ENCODE measurements at regions not wholly inside any gene's neighbourhood (a gene's known extent, or its start where the extent isn't known, plus 50 kb on each side); places are given as distances from the start of the nearest gene placed in this dataset.

DNA sequence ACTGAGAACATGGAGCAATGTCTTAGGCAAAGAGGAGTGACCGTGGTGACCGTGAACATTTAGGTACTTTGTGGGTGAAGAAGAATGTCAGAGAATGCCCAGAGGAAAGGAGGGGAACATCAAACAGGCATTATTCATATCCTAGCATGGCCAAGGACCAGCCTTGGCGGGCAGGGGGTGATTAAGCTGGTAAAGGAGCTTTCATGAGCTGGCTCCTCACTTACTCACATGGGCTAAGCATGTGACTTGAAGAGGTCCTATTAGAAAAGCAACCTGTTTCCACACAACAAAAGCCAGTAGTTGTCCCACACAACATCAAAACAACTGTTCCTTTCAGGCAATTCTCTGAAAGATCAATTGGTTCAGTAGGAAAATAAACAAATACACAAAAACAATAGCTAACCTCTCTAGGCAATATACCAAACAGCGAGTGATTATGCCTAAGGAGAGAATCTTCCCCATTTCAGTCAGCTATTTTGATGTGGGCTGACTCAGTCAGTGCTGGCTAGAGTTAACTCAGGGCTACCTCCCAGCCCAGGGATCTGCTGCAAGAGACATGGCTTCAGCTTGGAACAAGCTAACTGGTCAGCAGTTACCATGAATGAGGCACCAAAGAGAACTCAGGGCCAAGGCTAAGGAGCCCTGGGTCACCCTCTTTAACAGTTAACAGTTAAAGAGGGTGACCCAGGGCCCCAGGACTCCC is 283.5 kb downstream of the ARHGAP12 start:
- no peak for DNase-seq (ENCODE audit: low spot score)

DNA sequence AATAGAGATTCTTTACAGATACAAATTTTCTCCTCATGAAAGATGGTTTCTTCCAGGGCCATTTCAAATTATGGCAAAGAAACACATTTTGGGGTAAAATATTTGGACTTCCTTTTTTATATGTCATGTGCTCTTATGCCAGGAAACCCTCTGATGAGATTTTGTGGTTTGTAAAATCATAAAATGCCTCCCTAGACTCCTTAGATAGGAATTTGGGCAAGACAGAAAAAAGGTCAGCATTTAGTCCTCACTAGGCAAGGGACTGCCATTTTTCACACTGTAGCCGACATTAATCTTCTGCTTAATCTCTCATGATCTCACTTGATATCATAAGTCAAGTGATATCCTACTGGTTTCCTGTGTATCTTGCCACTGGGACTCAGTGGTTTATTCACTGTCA is 286.4 kb downstream of the ARHGAP12 start:
- no peak for DNase-seq (ENCODE audit: low spot score)

GRCh38 chr10:31635415-31636065 is 293.1 kb downstream of the ARHGAP12 start:
- no peak for DNase-seq (ENCODE audit: low spot score)

GRCh38 chr10:31635009-31635408 is 293.6 kb downstream of the ARHGAP12 start:
- no peak for DNase-seq (ENCODE audit: low spot score)

DNA sequence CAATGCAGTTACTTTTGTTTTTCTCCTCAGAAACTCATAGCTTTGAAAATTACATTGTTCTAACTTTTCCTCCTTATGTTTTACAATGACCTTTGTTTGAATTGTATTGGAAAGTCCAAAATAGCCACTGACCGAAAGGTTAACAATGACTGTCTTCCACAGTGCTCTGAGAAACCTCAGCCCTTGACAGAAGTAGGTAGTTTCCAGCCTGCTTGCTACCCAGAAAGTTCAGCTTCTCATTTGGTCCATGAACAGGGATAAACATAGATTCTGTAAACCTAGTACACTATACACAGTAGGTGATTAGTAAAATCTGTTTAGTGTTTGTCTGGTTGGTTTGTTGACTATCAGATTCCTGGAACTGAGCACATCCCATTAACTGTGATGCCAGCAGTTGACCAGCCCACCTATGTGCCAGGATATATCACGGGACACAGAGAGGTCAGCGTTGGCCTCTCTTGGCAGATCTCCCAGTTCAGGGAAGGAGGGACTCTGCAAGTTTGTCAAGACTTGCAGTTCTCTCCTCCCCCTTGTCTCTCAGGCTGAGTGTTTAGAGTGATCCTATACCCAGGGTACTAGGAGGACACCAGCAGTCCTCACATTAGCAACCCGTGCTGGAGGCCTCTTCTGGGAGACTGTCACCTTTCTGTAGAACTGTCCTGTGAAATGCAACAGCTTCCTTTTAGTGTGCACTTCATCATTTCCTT is 297.6 kb downstream of the ARHGAP12 start:
- DNase-seq (ENCODE audit: low spot score): no peak

GRCh38 chr10:31625566-31625965 is 303.1 kb downstream of the ARHGAP12 start:
- no peak for DNase-seq (ENCODE audit: low spot score)

GRCh38 chr10:31624611-31625010 is 304.0 kb downstream of the ARHGAP12 start:
- no peak for DNase-seq (ENCODE audit: low spot score)

- DNase-seq (ENCODE audit: low spot score): no peak
These were observed 304.7 kb downstream of the ARHGAP12 start for GRCh38 chr10:31623947-31624346.

- DNase-seq (ENCODE audit: low spot score): no peak
These were observed 304.4 kb downstream of the ZEB1 start for GRCh38 chr10:31623466-31623865.

DNA sequence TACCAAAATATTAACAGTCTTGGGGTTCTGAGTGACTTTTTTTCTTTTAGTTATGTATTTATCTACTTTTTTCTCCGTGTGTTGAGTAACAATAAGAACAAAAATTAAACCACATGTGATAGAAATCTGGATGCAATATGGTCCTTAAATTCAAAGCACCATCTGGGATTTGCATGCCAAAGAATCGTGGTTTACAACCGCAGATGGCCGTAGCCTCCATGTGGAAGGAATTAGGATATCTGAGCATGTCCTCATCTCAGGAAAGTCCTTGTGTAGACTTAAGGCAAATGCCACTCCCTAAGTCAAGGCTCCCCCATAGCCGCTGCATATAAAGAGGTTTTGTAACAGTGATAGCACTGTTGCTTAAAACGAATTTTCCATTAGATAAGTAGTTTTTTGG is 304.0 kb downstream of the ZEB1 start:
- no peak for DNase-seq (ENCODE audit: low spot score)

DNA sequence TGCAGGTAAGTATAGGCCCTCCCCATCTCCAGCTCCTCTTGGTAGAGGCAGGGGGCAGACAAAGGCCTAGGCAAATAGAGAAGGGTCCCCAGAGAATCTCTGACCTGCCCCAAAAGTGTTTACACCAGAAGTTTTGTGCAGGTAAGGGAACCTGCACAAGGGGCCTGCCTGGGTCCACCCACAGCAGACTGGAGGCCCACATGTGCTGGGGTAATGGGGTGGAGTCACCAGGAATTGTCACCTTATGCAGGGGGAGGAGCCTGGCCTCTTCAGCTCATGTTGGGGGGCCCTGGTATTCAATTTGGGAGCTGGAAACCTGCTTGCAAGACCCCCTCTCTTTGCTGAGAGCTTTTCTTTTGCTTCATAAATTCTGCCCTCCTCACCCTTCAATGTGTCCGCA is 302.7 kb downstream of the ZEB1 start:
- DNase-seq (ENCODE audit: low spot score): no peak

DNA sequence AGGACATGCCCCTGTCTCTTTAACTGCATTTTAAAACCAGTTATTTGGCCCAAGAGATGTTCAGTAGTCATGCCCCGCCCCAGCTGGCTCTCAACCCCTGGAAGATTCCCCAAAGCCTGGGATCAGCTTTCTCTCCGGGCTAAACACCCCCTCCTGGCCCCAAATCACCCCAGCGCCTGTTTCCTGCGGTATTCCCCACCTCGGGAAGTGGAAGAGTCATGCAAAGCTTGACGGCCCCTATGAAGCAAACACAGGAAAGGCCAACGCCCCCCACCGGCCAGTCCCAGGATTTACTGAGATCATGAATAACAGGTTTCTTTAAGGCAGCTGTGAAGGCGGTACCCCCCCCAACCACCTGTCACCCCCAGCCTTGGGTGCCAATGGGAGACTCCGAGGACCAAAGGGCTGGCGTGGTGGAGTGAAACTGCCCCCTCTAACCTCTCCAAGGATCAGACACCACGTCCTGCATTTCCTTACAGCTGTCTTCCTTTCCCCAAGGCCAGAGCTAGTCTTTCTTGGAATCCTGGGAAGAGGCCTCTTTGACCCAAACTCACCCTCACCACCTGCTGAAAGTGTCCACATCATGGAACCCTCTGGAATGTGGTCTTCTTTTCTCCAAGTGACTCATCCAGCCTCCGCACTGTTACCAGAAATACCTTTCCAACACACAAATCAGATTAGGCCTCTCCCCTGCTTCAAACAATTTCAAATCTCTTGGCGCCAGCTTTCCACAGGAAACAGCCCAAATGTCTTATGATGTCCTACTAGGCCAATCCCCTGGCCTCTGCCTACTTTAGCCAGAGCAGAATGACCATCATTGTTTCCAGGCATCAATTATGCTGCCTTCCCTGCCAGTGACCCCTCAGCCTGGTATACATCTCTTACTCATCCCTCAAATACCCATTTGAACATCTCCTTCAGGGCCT is 301.5 kb downstream of the ZEB1 start:
- DNase-seq (ENCODE audit: low spot score): no peak

GRCh38 chr10:31619531-31620061 is 300.6 kb downstream of the ZEB1 start:
- DNase-seq (ENCODE audit: low spot score): no peak

DNA sequence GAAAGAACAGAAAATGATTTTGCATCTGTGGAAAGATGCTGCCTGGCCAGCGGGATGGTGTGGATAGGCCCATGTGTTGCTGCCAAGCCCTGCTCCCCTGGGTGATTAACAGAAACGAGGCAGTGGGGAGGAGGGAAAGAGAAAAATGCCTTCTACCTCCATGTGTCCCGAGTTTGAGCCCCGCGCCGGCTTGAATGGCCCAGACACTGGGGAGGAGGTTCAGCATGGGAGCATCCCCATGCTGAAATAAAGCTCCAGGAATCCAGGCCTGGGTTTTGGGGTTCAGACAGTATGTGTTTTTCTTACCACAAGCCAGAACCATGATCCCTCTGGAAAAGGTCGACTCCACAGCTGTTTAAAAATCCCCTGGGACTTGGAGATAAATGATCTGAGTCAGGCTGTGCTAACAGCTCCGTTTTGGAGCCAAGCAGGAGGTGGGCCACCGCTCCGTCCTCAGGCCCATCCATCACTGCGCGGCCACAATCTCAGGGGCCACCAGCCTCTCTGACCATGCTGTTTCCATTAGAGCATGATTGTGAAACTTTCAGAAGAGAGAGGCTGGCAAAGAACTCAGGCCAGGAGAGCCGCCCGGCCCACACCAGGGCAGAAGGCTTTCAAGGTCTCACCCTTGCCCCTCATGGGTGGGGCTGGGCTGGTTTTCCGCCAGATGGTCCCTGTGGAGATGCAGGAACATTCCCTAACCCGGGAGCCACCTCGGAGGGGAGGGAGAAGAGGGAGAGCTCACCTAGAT is 299.7 kb downstream of the ZEB1 start:
- DNase-seq (ENCODE audit: low spot score): no peak

DNA sequence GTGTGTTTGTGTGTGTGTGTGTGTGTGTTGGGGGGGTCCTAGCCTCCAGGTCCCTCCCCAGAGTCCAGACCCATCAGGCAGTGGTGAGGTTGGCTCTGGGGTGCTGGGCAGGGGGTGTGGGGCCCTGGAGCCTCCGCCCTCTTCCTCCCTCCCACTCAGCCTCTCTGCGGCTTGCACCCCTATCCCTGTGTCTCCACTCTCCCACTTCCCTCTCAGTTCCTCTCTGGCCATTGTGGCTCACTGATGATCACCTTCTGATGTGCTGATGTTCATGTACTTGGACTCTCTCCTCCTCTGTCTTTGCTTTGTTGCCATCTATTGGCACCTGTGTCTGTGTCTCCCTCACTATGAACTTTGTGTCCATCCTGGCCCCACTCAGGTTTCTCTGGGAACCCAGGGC is 298.7 kb downstream of the ZEB1 start:
- DNase-seq (ENCODE audit: low spot score): no peak

DNA sequence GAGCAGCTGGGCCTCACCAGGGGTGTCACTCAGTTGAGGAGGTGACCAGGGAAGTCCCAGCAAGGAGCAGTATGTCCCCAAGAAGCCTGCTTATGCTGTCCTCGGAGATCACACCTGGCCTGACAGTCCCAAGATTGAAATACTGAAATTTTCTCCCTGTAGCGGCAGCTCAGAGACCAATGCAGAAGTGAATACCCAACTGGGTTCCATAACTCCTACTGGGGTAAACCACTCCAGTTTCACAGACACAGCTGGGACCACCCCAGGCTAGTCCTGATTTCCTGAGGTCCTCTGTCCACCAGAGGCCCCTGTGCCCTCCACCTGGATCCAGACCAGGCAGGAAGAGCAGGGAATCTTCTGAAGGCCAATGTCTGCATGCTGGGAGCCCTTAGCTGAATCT is 298.1 kb downstream of the ZEB1 start:
- DNase-seq (ENCODE audit: low spot score): no peak

DNA sequence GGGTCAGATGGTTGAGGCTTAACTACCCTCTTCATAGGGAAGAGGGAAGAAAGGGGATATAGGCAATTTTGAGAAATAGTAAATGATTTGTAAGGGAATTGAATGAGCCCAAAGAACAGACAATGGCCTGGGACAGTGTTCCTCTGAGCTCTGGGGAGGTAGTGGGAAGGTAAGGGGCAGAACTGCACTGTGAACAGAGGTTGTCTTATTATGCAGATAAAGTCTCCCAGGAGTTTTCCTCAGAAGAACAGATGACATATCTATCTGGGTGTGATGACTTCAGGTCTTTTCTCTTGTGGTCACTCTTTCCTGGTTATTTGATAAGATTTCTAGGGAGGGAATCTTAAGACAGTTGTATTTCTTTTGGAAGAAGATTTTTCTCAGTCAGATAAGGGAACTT is 296.1 kb downstream of the ZEB1 start:
- DNase-seq (ENCODE audit: low spot score): no peak

DNA sequence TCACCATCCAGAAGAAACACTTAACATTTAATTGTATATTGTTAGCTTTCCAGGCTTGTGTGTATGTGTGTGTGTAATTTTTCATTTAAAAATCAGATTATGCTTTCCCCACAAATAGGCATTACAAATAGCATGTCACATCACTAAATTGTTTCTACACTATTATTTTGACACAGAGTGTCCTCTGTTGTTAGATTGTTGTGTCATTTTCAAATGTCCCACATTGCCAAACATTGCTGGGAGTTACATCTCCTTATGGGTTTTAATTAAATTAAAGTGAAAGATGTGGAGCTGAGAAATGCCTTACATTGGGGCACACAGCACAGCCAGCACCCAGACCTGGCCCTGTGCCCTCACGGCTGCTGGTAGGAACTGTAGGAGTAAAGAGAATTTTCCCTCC is 295.6 kb downstream of the ZEB1 start:
- no peak for DNase-seq (ENCODE audit: low spot score)

- DNase-seq (ENCODE audit: low spot score): no peak
These were observed 293.1 kb downstream of the ZEB1 start for GRCh38 chr10:31612082-31612481.

DNA sequence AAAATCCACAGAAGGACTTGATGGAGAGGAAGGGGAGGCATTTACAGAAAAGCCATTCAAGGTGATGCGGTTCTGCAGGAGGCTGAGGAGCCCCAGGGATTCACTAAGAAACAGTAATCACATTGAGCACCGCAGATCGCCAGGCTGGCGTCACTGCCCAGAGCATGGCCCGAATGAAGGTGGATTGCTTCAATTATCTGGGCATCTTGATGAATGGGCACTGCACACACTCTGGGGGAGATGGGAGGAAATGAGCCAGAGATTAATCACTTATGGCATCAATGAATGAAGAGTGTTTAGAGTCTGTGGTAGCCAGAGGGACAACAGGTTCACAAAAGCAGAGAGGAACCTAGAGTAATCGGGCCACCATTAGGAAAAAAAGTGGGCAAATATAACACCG is 292.1 kb downstream of the ZEB1 start:
- DNase-seq (ENCODE audit: low spot score): no peak

- no peak for DNase-seq (ENCODE audit: low spot score)
These were observed 288.5 kb downstream of the ZEB1 start for GRCh38 chr10:31607481-31607880.
